K562 (cell line): ENCODE measurements at regions not wholly inside any gene's neighbourhood (a gene's known extent, or its start where the extent isn't known, plus 50 kb on each side); places are given as distances from the start of the nearest gene placed in this dataset.

Experiments used
- ATAC-seq: fragments of 200-7000 bp; cut with Tn5 transposase; 3 replicates; pipeline ENCODE4 v1.9.1; 2020; ENCODE audit warnings: moderate library complexity
- BruUV-seq: library from RNA; stranded (reverse); fragments of 400-500 nt; replicated peaks from 2 replicates; lab custom pipeline; 2021; lab: Mats Ljungman, UMichigan
- CTCF ChIA-PET: fragments of 300-600 bp; formaldehyde crosslinking; extraction: SDS; loops from one replicate; lab custom pipeline; 2021; ENCODE audit warnings: low intra/inter-chr PET ratio; lab: Yijun Ruan, JAX
- POLR2A ChIA-PET: fragments of 300-600, 350-650 bp; sonication (Branson Sonifier 250); formaldehyde crosslinking; extraction: SDS; loops from one replicate; lab custom pipeline; 2021; ENCODE audit warnings: antibody characterized with exemption, inconsistent platforms; lab: Yijun Ruan, JAX
- DNase-seq, 4 experiments: peaks; one replicate each; pipeline versions ENCODE4 v3.0.0 to v3.0.0-alpha.2; 2011 to 2018; ENCODE audit warnings: low spot score in 3 of 4, mixed read lengths in 3 of 4; ENCODE audit errors: extremely low read depth in 1 of 4
- FAIRE-seq: peaks from 2 replicates; lab custom pipeline; 2011; peaks lifted over from hg19 to GRCh38; lab: Jason Lieb, UNC
- H2AFZ ChIP-seq: 2 replicates; pipeline ENCODE4 v1.6.0; 2011; ENCODE audit warnings: low read depth, low read length, control low read depth, inconsistent platforms
- H3K27ac ChIP-seq: fragments of 200-600 bp; 3 replicates; pipeline ENCODE4 v1.8.0; 2011; ENCODE audit warnings: low read depth, mild to moderate bottlenecking, control low read depth, inconsistent platforms, low read length, moderate library complexity, mixed read lengths; ENCODE audit errors: extremely low read depth
- H3K27me3 ChIP-seq, 2 experiments: fragments of 300-600 bp in 1 of 2; 2 replicates in 1 of 2; 3 replicates in 1 of 2; pipeline versions ENCODE4 v1.6.0 to v1.8.0; 2011; ENCODE audit warnings: inconsistent platforms in 2 of 2, low read length in 2 of 2, mild to moderate bottlenecking in 1 of 2, mixed read lengths in 1 of 2, moderate library complexity in 1 of 2; ENCODE audit not compliant: control insufficient read depth in 2 of 2, insufficient read depth in 2 of 2
- H3K36me3 ChIP-seq: fragments of 300-600 bp; 3 replicates; pipeline ENCODE4 v1.8.0; 2011; ENCODE audit warnings: mild to moderate bottlenecking, low read length, inconsistent platforms; ENCODE audit not compliant: control insufficient read depth, insufficient read depth
- H3K4me1 ChIP-seq, 2 experiments: fragments of 200-600 bp in 1 of 2; replicated peaks in 1 of 2; 2 replicates in 1 of 2; 3 replicates in 1 of 2; pipeline versions ENCODE4 v1.5.1 to v1.8.0; 2011; ENCODE audit warnings: inconsistent platforms in 2 of 2, low read length in 2 of 2, mild to moderate bottlenecking in 1 of 2, mixed read lengths in 1 of 2, moderate library complexity in 1 of 2; ENCODE audit not compliant: control insufficient read depth in 2 of 2, insufficient read depth in 2 of 2
- H3K4me2 ChIP-seq: 2 replicates; pipeline ENCODE4 v1.6.1; 2011; ENCODE audit warnings: low read length, control low read depth, inconsistent platforms, mixed read lengths; ENCODE audit not compliant: insufficient read depth
- H3K4me3 ChIP-seq: fragments of 200-600 bp; sonication (generic), shearing (Covaris generic); 2 replicates; pipeline ENCODE4 v1.5.1; 2016; ENCODE audit warnings: control low read depth, inconsistent platforms
- H3K79me2 ChIP-seq: fragments of 200-600 bp; 3 replicates; pipeline ENCODE4 v1.8.0; 2011; ENCODE audit warnings: low read length, inconsistent platforms; ENCODE audit not compliant: control insufficient read depth, insufficient read depth
- H3K9ac ChIP-seq, 2 experiments: 2 replicates each; pipeline versions ENCODE4 v1.6.0 to v1.6.1; 2011; ENCODE audit warnings: low read depth in 2 of 2, low read length in 2 of 2, control low read depth in 1 of 2, inconsistent platforms in 1 of 2, mild to moderate bottlenecking in 1 of 2, mixed read lengths in 1 of 2; ENCODE audit not compliant: insufficient read depth in 1 of 2
- H3K9me1 ChIP-seq: one replicate; pipeline ENCODE4 v1.6.0; 2011; ENCODE audit warnings: inconsistent platforms, mild to moderate bottlenecking, low read length, moderate library complexity; ENCODE audit not compliant: control insufficient read depth, insufficient read depth
- H3K9me3 ChIP-seq: replicated peaks from 2 replicates; pipeline ENCODE4 v1.5.1; 2011; ENCODE audit warnings: low read depth, low read length, inconsistent platforms; ENCODE audit not compliant: control insufficient read depth, insufficient read depth
- H4K20me1 ChIP-seq: replicated peaks from 2 replicates; pipeline ENCODE4 v1.6.1; 2011; ENCODE audit warnings: low read length, inconsistent platforms, mixed read lengths; ENCODE audit not compliant: control insufficient read depth, insufficient read depth
- BCL6 ChIP-seq: fragments of 250-450 bp; sonication (Bioruptor Pico); IDR thresholded peaks from 2 replicates; pipeline ENCODE4 v1.4.0; 2020
- FOXJ3 ChIP-seq: sonication (generic); formaldehyde crosslinking; IDR thresholded peaks from 2 replicates; pipeline ENCODE4 v1.4.0; 2020; ENCODE audit warnings: mild to moderate bottlenecking, missing genetic modification reagents
- HCFC1 ChIP-seq: IDR thresholded peaks from 2 replicates; pipeline ENCODE4 v1.6.1; 2012; ENCODE audit warnings: low read depth, low read length, improper control_type of control experiment
- HDAC8 ChIP-seq: fragments of 450-650 bp; IDR thresholded peaks from 2 replicates; pipeline ENCODE4 v1.6.1; 2016; ENCODE audit warnings: mild to moderate bottlenecking, missing genetic modification characterization, moderate library complexity, missing compliant biosample characterization
- LARP7 ChIP-seq: fragments of 450-650 bp; IDR thresholded peaks from 2 replicates; pipeline ENCODE4 v1.6.1; 2016
- PHF20 ChIP-seq: fragments of 450-650 bp; IDR thresholded peaks from 2 replicates; pipeline ENCODE4 v1.6.1; 2018; ENCODE audit not compliant: partially characterized antibody
- PML ChIP-seq: IDR thresholded peaks from 2 replicates; pipeline ENCODE4 v1.6.1; 2012; ENCODE audit warnings: low read length, inconsistent platforms
- SAP30 ChIP-seq: fragments of 200-600 bp; sonication (generic); IDR thresholded peaks from 2 replicates; pipeline ENCODE4 v1.6.1; 2012; ENCODE audit warnings: borderline replicate concordance, low read depth, mild to moderate bottlenecking, moderate library complexity, low read length, control low read depth, inconsistent platforms; ENCODE audit not compliant: insufficient read depth, poor library complexity, severe bottlenecking
- SMARCB1 ChIP-seq: IDR thresholded peaks from 2 replicates; pipeline ENCODE4 v1.6.1; 2011; ENCODE audit warnings: improper control_type of control experiment, low read depth; ENCODE audit not compliant: insufficient read length
- SREBF2 ChIP-seq: sonication (generic); formaldehyde crosslinking; IDR thresholded peaks from 2 replicates; pipeline ENCODE4 v1.4.0; 2020; ENCODE audit warnings: mild to moderate bottlenecking, missing genetic modification reagents
- ZBTB8A ChIP-seq: fragments of 450-650 bp; IDR thresholded peaks from 2 replicates; pipeline ENCODE4 v1.6.1; 2018; ENCODE audit warnings: mild to moderate bottlenecking, moderate library complexity; ENCODE audit not compliant: partially characterized antibody
- ZNF583 ChIP-seq: fragments of 250-450 bp; sonication (Bioruptor Pico); IDR thresholded peaks from 2 replicates; pipeline ENCODE4 v1.4.0; 2020
- ZNF695 ChIP-seq: fragments of 450-650 bp; formaldehyde crosslinking; IDR thresholded peaks from 2 replicates; pipeline ENCODE4 v1.4.0; 2020; ENCODE audit warnings: mild to moderate bottlenecking, moderate library complexity
- WGBS: fragments of 100-300 bp; shearing (Covaris generic); methylation state at CpG from one replicate; pipeline ENCODE4 v1.1.6; 2016; ENCODE audit warnings: low coverage, mixed read lengths; ENCODE audit not compliant: insufficient coverage; ENCODE audit errors: missing lambda C conversion rate; 5-methylcytosine and 5-hydroxymethylcytosine counted together
- in situ Hi-C: fragments of 300-500 bp; cut with MboI; formaldehyde crosslinking; loops from 4 replicates; pipeline ENCODE4 v1.15.0; 2018; ENCODE audit warnings: inconsistent platforms, mixed read lengths
- intact Hi-C: fragments of 100-400 bp; cut with micrococcal nuclease; formaldehyde crosslinking; loops from 2 replicates; pipeline ENCODE4 v1.14.2; 2022
- TF ChIP-seq, protein P1 (sequence below), 2 experiments: fragments of 450-650 bp in 1 of 2; IDR thresholded peaks; 2 replicates each; pipeline ENCODE4 v1.6.1; 2011 to 2017; ENCODE audit warnings: low read depth in 2 of 2, antibody characterized with exemption in 1 of 2, borderline replicate concordance in 1 of 2, low read length in 1 of 2, mild to moderate bottlenecking in 1 of 2, mixed read lengths in 1 of 2; ENCODE audit not compliant: control insufficient read depth in 1 of 2

DNA sequence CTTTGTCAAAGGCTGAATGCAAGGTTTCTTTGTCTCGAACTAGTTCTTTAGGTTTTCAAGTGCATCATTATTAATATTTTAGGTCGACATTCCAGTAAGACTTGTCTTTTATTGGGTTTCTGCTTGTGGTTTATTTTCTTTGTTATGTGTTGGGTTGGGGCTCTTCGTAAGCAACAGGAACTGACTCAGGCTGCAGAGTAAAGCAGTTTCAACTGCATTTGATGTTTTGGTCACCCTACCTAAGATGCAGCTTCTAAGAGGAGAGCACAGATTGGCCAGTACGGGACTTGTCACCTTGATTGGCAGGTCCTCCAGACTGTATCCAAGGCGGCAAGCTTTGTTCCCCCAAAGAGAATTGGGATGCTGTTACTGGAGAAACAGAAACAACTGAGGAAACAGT is 149.5 kb upstream of the SULF2 start:
- no peaks in the 10 kb centered on the region for H3K4me1 ChIP-seq
- in situ Hi-C loops (no loop called here), intact Hi-C loops (no loop called here)
- no TSS peak for BruUV-seq
- ChIA-PET POLR2A (no interaction called here), CTCF (no interaction called here)
- H3K27me3 ChIP-seq, result peaks cover 0 to 2% of the 10 kb centered on the region in 2 experiments; a peak in 2 of 5 replicates
- H3K9me3 ChIP-seq, result no peaks in the 10 kb centered on the region
- no peak overlapping the region for H3K4me2 ChIP-seq
- H3K9ac ChIP-seq, result no peak overlapping the region
- no peaks in the 10 kb centered on the region for H3K9me1 ChIP-seq
- no peak for DNase-seq
- H3K36me3 ChIP-seq, result no peaks in the 10 kb centered on the region
- H4K20me1 ChIP-seq, result 0 out of 2 replicates have a peak, but pooled peaks cover 3% of the 10 kb centered on the region
- no peak overlapping the region for H3K4me3 ChIP-seq
- FAIRE-seq, result no peak
- WGBS, result 0% methylated on average over 5 of the region's 5 CpGs
- TF ChIP-seq HCFC1 (no peak), LARP7 (no peak), PML (no peak), SAP30 (no peak), ZBTB8A (no peak), HDAC8 (tag) (no peak), SMARCB1 (no peak), ZNF583 (CRISPR knock-in tag) (no peak)
- no peak overlapping the region for H3K27ac ChIP-seq
- ATAC-seq, result no peak
- no peaks in the 10 kb centered on the region for H3K79me2 ChIP-seq
- H2AFZ ChIP-seq, result no peak overlapping the region

DNA sequence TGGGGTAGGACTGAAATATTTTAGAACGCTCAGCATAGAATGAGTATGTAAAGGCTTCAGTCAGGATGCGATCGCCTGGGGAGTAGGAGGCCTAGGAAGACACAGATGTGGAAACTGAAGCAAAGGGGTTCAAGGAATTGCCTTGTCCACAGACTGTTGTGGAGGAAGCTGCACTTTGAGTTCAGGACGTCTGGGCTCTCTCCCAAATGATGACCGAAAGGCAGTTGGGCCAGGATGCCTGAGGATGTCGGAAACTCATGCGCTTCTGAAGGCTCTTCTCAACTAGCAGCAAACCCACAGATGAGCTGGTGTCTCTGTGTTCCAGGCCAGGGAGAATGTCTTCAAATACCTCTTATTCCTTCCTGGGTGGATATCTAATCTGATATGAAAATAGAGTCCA is 146.2 kb upstream of the SULF2 start:
- H3K9ac ChIP-seq, result no peak overlapping the region
- no peak overlapping the region for H2AFZ ChIP-seq
- H3K4me3 ChIP-seq, result no peak overlapping the region
- H3K4me2 ChIP-seq, result no peak overlapping the region
- no peaks in the 10 kb centered on the region for H3K79me2 ChIP-seq
- DNase-seq (no peak), ATAC-seq (no peak), FAIRE-seq (no peak)
- no peaks in the 10 kb centered on the region for H3K9me1 ChIP-seq
- intact Hi-C loops, result no loop called here
- H3K36me3 ChIP-seq, result no peaks in the 10 kb centered on the region
- H3K4me1 ChIP-seq, result no peaks in the 10 kb centered on the region
- in situ Hi-C loops, result no loop called here
- WGBS, result 2% methylated on average over 7 of the region's 7 CpGs
- no peak overlapping the region for H3K27ac ChIP-seq
- H4K20me1 ChIP-seq, result no peaks in the 10 kb centered on the region
- CTCF ChIA-PET, result no interaction called here
- POLR2A ChIA-PET, result no interaction called here
- no TSS peak for BruUV-seq
- H3K27me3 ChIP-seq, result 0 out of 5 replicates have a peak, but pooled peaks cover 0 to 2% of the 10 kb centered on the region in 2 experiments
- no peaks in the 10 kb centered on the region for H3K9me3 ChIP-seq
- no peak for TF ChIP-seq PHF20
- TF ChIP-seq FOXJ3 (CRISPR knock-in tag), result no peak
- no peak for TF ChIP-seq BCL6 (CRISPR knock-in tag)
- TF ChIP-seq SREBF2, result no peak
- TF ChIP-seq, protein P1, sequence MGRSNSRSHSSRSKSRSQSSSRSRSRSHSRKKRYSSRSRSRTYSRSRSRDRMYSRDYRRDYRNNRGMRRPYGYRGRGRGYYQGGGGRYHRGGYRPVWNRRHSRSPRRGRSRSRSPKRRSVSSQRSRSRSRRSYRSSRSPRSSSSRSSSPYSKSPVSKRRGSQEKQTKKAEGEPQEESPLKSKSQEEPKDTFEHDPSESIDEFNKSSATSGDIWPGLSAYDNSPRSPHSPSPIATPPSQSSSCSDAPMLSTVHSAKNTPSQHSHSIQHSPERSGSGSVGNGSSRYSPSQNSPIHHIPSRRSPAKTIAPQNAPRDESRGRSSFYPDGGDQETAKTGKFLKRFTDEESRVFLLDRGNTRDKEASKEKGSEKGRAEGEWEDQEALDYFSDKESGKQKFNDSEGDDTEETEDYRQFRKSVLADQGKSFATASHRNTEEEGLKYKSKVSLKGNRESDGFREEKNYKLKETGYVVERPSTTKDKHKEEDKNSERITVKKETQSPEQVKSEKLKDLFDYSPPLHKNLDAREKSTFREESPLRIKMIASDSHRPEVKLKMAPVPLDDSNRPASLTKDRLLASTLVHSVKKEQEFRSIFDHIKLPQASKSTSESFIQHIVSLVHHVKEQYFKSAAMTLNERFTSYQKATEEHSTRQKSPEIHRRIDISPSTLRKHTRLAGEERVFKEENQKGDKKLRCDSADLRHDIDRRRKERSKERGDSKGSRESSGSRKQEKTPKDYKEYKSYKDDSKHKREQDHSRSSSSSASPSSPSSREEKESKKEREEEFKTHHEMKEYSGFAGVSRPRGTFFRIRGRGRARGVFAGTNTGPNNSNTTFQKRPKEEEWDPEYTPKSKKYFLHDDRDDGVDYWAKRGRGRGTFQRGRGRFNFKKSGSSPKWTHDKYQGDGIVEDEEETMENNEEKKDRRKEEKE (IDR thresholded peaks at IDR 0.05; ENCODE audit: borderline replicate concordance in 1 of 2, control insufficient read depth in 1 of 2, low read depth in 2 of 2, low read length in 1 of 2), result no peak
- TF ChIP-seq ZNF695, result no peak
